Panc1 (cell line): ENCODE measurements at regions not wholly inside any gene's neighbourhood (a gene's known extent, or its start where the extent isn't known, plus 50 kb on each side); places are given as distances from the start of the nearest gene placed in this dataset.

Experiments
- ATAC-seq: fragments of 200-7000 bp; cut with Tn5 transposase; 2 replicates; pipeline ENCODE4 v1.9.1; 2020; ENCODE audit warnings: mild to moderate bottlenecking, moderate library complexity
- BruUV-seq: library from RNA; stranded (reverse); fragments of 400-500 nt; replicated peaks from 2 replicates; lab custom pipeline; 2021; lab: Mats Ljungman, UMichigan
- CTCF ChIA-PET: fragments of 300-600 bp; sonication (Branson Sonifier 250); formaldehyde crosslinking; loops from one replicate; lab custom pipeline; 2022; ENCODE audit warnings: antibody characterized with exemption; lab: Charles Lee
- POLR2A ChIA-PET: fragments of 300-600 bp; sonication (Branson Sonifier 250); formaldehyde crosslinking; loops from one replicate; lab custom pipeline; 2022; ENCODE audit warnings: antibody characterized with exemption; lab: Charles Lee
- DNase-seq: peaks from one replicate; pipeline ENCODE4 v3.0.0-alpha.2; 2010; ENCODE audit warnings: low read depth, low spot score
- H3K27ac ChIP-seq: 2 replicates; pipeline ENCODE4 v1.5.1; 2011; ENCODE audit warnings: mild to moderate bottlenecking, low read length, inconsistent platforms
- H3K27me3 ChIP-seq: fragments of 200-500 bp; sonication (Bioruptor generic); 2 replicates; pipeline ENCODE4 v1.6.0; 2014; ENCODE audit warnings: low read length, inconsistent platforms; ENCODE audit not compliant: control insufficient read depth, insufficient read depth
- H3K36me3 ChIP-seq: fragments of 200-500 bp; sonication (Bioruptor generic); 2 replicates; pipeline ENCODE4 v1.5.1; 2014; ENCODE audit warnings: inconsistent platforms, mild to moderate bottlenecking, low read length, moderate library complexity; ENCODE audit not compliant: control insufficient read depth, insufficient read depth
- H3K4me1 ChIP-seq: 2 replicates; pipeline ENCODE4 v1.5.1; 2011; ENCODE audit warnings: inconsistent platforms, mild to moderate bottlenecking, low read length, moderate library complexity; ENCODE audit not compliant: control insufficient read depth, insufficient read depth
- H3K4me3 ChIP-seq, 2 experiments: 2 replicates each; pipeline ENCODE4 v1.5.1; 2011 to 2012; ENCODE audit warnings: low read depth in 2 of 2, low read length in 2 of 2, mild to moderate bottlenecking in 2 of 2, inconsistent platforms in 1 of 2, moderate library complexity in 1 of 2
- H3K9me3 ChIP-seq: fragments of 200-500 bp; sonication (Bioruptor generic); 2 replicates; pipeline ENCODE4 v1.5.1; 2014; ENCODE audit warnings: low read depth, mild to moderate bottlenecking, inconsistent platforms, low read length, moderate library complexity; ENCODE audit not compliant: control insufficient read depth, insufficient read depth
- CTCF ChIP-seq: fragments of 450-650 bp; IDR thresholded peaks from 2 replicates; pipeline ENCODE4 v1.5.1; 2017; ENCODE audit warnings: mild to moderate bottlenecking
- POLR2AphosphoS5 ChIP-seq: IDR thresholded peaks from 2 replicates; pipeline ENCODE4 v1.6.1; 2012; ENCODE audit warnings: mild to moderate bottlenecking, low read depth, low read length, moderate library complexity
- REST ChIP-seq, 2 experiments: IDR thresholded peaks; 2 replicates each; pipeline ENCODE4 v1.6.1; 2011 to 2012; ENCODE audit warnings: low read depth in 2 of 2, control low read depth in 1 of 2, low read length in 1 of 2, mild to moderate bottlenecking in 1 of 2, moderate library complexity in 1 of 2; ENCODE audit not compliant: insufficient read depth in 1 of 2
- SIN3A ChIP-seq: IDR thresholded peaks from 2 replicates; pipeline ENCODE4 v1.6.1; 2012; ENCODE audit warnings: low read depth, mild to moderate bottlenecking, low read length, moderate library complexity, borderline replicate concordance; ENCODE audit not compliant: insufficient read depth
- TCF7L2 ChIP-seq: IDR thresholded peaks from 2 replicates; pipeline ENCODE4 v1.6.1; 2011; ENCODE audit warnings: mild to moderate bottlenecking, low read depth, low read length, inconsistent platforms
- in situ Hi-C: cut with HindIII; loops from 2 replicates; pipeline ENCODE4 v1.10.0; 2016; ENCODE audit warnings: low sequenced_read_pairs, low pct_unique_long_range_greater_than_20kb
- intact Hi-C: fragments of 100-400 bp; cut with micrococcal nuclease; formaldehyde crosslinking; loops from one replicate; pipeline ENCODE4 v1.10.0; 2022; ENCODE audit not compliant: unreplicated experiment

GRCh38 chr15:96894659-96895058, 564.2 kb downstream of the NR2F2 start:
- ATAC-seq (no peak), DNase-seq (no peak)
- Histone ChIP-seq H3K4me3 (no peak overlapping the region), H3K9me3 (no peaks in the 10 kb centered on the region), H3K27me3 (no peaks in the 10 kb centered on the region), H3K4me1 (no peaks in the 10 kb centered on the region), H3K27ac (no peak overlapping the region; the same call in 1 of the 2 replicates), H3K36me3 (no peaks in the 10 kb centered on the region; the same call in 1 of the 2 replicates)
- ChIA-PET CTCF (no interaction called here), POLR2A (no interaction called here)
- TF ChIP-seq POLR2AphosphoS5 (no peak), TCF7L2 (peak; percentile 54; the same call in 1 of the 2 replicates)
- in situ Hi-C loops (no loop called here), intact Hi-C loops (loop anchor here (5.0 kb wide), 2 partner anchors 343 to 537 kb away; no protein-coding TSS in a partner anchor)
- BruUV-seq, result no TSS peak

GRCh38 chr15:96896766-96897165, 566.3 kb downstream of the NR2F2 start:
- ChIA-PET CTCF (no interaction called here), POLR2A (no interaction called here)
- BruUV-seq, result no TSS peak
- no peaks in the 10 kb centered on the region for H3K36me3 ChIP-seq
- TF ChIP-seq REST (IDR thresholded peaks at IDR 0.05; ENCODE audit: insufficient read depth in 1 of 2, low read depth in 2 of 2, low read length in 1 of 2) (no peak), TCF7L2 (no peak), POLR2AphosphoS5 (no peak), SIN3A (no peak)
- in situ Hi-C loops, result no loop called here
- DNase-seq, result no peak
- no peaks in the 10 kb centered on the region for H3K4me1 ChIP-seq
- intact Hi-C loops, result no loop called here
- H3K4me3 ChIP-seq, result no peak overlapping the region
- no peaks in the 10 kb centered on the region for H3K9me3 ChIP-seq
- ATAC-seq, result no peak
- no peak overlapping the region for H3K27ac ChIP-seq
- H3K27me3 ChIP-seq, result no peaks in the 10 kb centered on the region

GRCh38 chr15:96914081-96914480, 583.6 kb downstream of the NR2F2 start:
- intact Hi-C loops (no loop called here), in situ Hi-C loops (no loop called here)
- ChIA-PET CTCF (no interaction called here), POLR2A (no interaction called here)
- ATAC-seq (no peak), DNase-seq (no peak)
- Histone ChIP-seq H3K27me3 (no peaks in the 10 kb centered on the region), H3K36me3 (no peaks in the 10 kb centered on the region), H3K4me1 (no peaks in the 10 kb centered on the region), H3K9me3 (peaks cover 11% of the 10 kb centered on the region), H3K27ac (no peak overlapping the region), H3K4me3 (no peak overlapping the region)
- TF ChIP-seq TCF7L2, result no peak
- TF ChIP-seq SIN3A, result no peak
- TF ChIP-seq CTCF, result no peak
- no peak for TF ChIP-seq REST (IDR thresholded peaks at IDR 0.05; ENCODE audit: insufficient read depth in 1 of 2, low read depth in 2 of 2, low read length in 1 of 2)
- no peak for TF ChIP-seq POLR2AphosphoS5
- BruUV-seq, result no TSS peak
